Erythroblast (primary cell): ENCODE measurements at regions not wholly inside any gene's neighbourhood (a gene's known extent, or its start where the extent isn't known, plus 50 kb on each side); places are given as distances from the start of the nearest gene placed in this dataset.

Source experiments
- DNase-seq, 2 experiments: peaks; one replicate each; lab custom pipeline; 2025; lab: John Stamatoyannopoulos, UW
- GATA1 ChIP-seq: IDR thresholded peaks from 2 replicates; pipeline ENCODE4 v1.6.1; 2011; ENCODE audit warnings: low read depth, mild to moderate bottlenecking, control low read depth, low read length, moderate library complexity
- POLR2A ChIP-seq: IDR thresholded peaks from 2 replicates; pipeline ENCODE4 v1.6.1; 2011; ENCODE audit warnings: mild to moderate bottlenecking, low read length

DNA sequence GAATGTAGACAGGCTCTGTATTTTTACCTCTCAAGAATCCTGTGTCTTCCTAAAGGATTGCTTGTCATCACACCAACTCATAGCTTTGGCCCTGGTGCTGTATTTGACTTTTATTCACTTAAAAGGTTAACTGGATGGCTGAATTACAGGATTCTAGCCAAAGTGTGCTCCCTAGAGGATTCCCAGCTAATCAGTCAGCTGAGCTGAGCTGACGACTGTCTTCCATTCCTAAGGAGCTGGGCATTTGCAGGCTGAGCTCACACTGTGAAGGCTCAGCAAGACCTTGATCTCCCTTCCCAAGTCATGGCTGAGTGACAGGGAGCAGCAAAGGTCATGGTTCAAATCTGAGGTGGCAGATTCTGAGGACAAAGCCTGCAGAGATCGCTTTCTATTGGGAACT, 59.0 kb upstream of the PALM2AKAP2 start:
- DNase-seq: no peak
- no peak for TF ChIP-seq POLR2A
- TF ChIP-seq GATA1: no peak

DNA sequence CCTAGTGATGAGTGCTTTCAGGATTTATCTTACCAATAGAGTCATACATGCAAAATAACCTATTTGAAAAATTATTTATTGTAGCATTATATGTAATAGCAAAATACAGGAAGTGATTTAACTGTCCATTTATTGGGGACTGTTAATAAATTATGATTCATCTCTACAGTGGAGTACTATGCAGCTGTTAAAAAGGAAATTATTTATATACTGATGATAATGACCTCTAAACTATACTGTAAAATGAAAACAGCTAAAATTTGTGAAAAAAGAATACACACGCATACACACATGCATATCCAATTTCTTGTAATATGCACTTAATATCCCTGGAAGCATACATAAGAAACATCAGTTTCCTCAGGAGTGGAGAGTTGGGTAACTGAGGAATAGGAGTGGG, 58.0 kb upstream of the PALM2AKAP2 start:
- TF ChIP-seq GATA1 (no peak), POLR2A (no peak)
- no peak for DNase-seq

DNA sequence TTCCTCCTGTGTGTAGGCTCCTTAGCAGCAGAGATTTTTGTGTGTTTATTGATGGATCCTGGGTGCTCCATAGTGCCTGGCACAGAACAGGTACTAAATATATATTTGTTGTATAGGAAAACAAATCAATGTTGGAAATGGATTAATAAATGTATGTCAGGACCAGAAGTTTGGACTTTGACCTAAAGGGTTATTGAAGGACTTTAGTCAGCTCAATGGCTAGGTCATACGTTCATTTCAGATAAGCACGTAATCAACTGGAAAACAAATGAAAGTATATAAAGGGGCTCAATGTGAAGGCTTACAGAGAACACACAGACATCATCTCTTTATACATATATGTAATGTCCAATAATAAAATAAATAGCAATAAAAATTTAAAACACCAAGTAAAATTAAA, 56.2 kb upstream of the PALM2AKAP2 start:
- TF ChIP-seq POLR2A (no peak), GATA1 (no peak)

DNA sequence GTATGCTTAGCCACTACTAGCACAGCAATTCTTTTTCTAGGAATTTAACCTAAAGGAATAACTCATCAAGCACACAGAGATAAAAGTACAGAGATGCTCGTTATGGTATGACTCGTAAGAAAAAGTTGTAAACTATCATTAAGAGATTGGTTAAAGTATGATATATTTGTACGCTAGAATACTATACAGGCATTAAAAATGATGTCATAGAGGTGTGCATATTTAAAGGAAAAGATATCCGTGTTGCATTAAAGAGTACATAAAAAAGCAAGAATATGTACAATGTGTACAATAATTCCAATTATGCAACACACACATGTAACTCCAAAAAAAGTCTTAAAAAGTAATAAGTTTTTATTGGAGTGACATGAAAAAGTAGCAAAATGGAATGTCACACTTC, 54.5 kb upstream of the PALM2AKAP2 start:
- TF ChIP-seq POLR2A: no peak
- TF ChIP-seq GATA1: no peak
- DNase-seq: no peak

More for the DNA sequence above, 56.2 kb upstream of the PALM2AKAP2 start:
- no peak for DNase-seq

DNA sequence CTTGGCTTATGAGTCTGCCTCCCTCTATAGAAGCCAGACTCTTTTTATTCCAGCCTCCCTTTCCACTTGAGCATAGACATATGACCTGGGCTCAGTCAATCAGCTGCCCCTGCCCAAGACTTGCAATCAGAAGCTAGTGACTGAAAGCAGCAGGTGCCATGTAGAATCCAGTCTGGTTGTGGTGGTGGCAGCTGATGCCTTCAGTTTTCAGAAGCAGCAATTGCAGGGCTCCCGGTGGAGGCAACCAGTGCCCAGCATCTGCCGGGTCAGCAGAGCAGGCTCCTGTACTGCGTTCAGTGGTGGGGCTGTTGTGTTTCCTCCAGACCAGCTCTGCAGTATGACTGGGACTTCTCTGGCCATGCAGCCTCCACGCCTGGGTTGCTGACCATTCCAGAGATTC, 53.9 kb upstream of the PALM2AKAP2 start:
- TF ChIP-seq GATA1: no peak
- TF ChIP-seq POLR2A: no peak

DNA sequence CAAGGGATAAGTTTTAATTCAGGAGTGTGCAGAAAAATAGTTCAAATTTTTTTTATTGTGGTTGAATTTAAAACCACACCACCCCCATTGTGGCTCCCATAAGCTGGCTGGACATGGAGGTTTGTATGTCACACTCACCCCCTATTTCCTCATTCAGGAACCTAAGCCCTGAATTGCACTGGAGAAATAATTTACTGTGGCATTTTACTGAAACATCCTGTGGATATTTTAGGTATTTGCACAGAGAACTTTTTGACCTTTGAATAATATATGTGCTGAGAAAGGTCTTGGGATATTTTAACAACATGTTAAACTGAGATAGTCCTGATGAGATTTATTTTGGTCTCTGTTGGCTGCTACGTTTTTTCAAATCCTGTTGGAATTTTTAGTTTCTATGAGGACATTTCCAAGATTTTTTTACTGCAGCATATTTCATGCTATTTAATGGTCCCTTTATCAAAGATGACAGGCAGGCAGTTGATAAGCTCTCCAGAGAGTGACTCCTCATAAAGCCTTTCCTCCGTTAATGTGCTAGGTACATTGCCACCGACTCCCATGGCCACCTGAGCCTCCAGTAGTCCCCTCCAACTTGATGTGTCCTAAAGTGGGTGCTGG, 51.2 kb upstream of the PALM2AKAP2 start:
- TF ChIP-seq POLR2A (no peak), GATA1 (no peak)
- no peak for DNase-seq

More for the DNA sequence above, 53.9 kb upstream of the PALM2AKAP2 start:
- DNase-seq: no peak

DNA sequence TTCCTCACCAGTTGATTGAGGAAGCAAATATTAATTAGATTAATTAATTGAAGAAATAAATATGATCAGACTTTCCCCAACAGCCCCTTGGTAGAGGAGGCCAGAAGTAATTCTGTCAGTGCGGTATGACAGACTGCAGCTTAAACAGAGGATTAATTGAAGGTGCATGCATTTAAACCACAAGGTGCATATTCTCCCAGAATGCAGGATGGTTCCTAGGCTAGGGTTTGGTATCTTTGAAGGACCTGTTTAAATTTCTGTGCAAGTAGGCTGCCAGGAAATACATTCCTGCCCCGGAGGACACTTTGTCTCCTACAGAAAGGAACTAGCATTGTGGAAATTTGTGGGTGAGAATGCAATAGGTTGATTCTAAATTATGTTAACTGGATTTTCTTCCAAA, 50.5 kb upstream of the PALM2AKAP2 start:
- no peak for DNase-seq
- TF ChIP-seq GATA1 (no peak), POLR2A (no peak)
